GM12801 (cell line): ENCODE measurements at regions not wholly inside any gene's neighbourhood (a gene's known extent, or its start where the extent isn't known, plus 50 kb on each side); places are given as distances from the start of the nearest gene placed in this dataset.

Experiments
- TF ChIP-seq, protein P1 (sequence below): IDR thresholded peaks from one replicate; pipeline ENCODE4 v1.5.1; 2011; ENCODE audit warnings: control low read depth; ENCODE audit not compliant: insufficient read length; ENCODE audit errors: extremely low read depth

DNA sequence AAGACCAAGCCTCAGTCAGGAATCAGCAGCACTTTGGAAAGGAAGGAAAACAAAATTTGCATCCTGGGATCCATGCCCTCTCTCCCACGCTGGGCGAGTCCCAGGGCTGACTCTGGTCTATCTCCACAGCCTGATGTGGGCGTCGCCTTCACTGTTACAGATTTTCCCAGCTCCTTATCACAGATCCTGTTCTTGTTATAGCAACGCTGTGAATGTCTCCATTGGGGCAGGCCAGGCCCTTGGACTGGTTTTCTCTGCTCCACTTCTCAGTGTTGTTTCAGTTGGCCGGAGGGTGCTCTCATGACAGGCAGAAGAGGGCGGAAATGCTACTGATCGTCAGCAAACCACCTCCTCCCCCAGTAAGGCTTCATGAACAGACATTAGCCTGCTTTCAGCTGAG lies 127.9 kb upstream of the CDH11 start:
- TF ChIP-seq, protein P1, sequence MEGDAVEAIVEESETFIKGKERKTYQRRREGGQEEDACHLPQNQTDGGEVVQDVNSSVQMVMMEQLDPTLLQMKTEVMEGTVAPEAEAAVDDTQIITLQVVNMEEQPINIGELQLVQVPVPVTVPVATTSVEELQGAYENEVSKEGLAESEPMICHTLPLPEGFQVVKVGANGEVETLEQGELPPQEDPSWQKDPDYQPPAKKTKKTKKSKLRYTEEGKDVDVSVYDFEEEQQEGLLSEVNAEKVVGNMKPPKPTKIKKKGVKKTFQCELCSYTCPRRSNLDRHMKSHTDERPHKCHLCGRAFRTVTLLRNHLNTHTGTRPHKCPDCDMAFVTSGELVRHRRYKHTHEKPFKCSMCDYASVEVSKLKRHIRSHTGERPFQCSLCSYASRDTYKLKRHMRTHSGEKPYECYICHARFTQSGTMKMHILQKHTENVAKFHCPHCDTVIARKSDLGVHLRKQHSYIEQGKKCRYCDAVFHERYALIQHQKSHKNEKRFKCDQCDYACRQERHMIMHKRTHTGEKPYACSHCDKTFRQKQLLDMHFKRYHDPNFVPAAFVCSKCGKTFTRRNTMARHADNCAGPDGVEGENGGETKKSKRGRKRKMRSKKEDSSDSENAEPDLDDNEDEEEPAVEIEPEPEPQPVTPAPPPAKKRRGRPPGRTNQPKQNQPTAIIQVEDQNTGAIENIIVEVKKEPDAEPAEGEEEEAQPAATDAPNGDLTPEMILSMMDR, result no peak

DNA sequence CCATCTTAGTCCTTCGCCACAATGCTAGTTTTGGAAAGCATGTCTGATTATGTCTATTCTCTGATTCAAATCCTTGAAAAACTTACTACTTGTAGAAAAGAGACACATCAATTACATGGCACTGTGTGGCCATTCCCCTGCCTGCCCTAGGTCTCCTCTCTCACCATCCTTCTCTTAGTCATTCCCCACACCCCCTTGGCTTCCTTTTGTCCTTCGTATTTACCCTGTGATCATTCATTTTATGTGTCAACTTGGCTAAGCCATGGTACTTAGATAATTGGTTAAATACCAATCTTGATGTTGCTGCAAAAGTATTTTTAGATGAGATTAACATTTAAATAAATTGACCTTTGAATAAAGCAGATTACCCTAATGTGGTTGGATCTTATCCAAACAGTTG lies 122.9 kb upstream of the CDH11 start:
- TF ChIP-seq, protein P1, result no peak

DNA sequence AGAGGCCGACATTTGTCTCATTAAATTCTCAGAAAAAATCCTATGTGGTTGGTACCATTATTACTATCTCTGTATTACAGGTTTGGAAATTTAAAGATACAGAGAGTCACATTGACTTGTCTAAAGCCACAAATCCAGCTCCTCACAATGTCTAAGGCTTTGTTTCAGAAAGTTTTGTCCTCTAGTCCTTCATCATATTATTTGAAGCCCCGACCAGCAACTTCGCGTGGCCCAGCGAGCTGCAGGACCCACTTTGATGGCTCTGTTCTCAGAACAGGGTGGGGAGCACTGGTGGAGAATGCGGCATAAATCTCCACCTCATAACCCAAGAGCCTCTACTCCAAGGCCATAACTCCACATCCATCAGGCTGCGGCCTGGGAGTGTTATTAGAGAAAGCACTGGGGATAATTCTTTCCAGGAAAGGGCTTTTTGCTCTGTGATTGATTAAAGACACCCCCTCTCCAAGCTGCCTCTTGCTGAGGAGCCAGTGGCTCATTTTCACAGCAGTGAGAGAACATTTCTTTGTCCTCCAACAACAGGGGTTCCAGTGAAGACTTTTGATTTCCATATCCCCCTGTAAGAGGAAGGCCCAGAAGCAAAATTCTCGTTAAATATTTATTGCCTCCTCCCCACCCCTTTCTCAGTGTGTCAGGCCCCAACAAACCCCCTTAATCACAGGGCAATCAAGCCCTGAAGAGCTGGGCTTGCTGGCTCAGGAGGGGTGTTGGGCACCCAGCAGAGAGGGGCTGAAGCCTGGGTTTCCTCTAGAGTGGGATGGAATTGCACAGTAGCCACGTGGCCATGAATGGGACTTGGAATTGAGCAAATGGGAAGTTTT lies 113.7 kb upstream of the CDH11 start:
- TF ChIP-seq, protein P1, result no peak

DNA sequence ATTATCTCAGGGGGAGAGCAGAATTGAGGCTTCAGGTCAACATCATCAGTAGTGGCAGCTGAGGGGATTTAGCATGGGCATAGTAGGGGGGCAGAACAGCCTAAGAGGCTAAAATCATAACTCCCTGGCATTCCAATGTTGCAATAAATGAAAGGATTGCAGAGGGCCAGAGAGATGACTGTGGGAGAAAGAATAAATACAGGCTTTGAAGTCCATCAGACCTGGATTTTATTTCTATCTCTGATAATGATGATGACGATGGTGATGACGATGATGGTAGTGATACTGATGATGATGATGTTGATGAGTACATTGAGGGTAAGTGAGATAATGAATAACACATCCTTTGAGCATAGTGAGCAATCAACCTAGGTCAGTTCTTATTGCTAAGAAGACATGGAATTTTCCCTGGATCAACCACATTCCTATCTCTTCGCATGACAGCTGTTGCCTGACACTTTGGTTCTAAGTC lies 107.4 kb upstream of the CDH11 start:
- TF ChIP-seq, protein P1, result no peak

DNA sequence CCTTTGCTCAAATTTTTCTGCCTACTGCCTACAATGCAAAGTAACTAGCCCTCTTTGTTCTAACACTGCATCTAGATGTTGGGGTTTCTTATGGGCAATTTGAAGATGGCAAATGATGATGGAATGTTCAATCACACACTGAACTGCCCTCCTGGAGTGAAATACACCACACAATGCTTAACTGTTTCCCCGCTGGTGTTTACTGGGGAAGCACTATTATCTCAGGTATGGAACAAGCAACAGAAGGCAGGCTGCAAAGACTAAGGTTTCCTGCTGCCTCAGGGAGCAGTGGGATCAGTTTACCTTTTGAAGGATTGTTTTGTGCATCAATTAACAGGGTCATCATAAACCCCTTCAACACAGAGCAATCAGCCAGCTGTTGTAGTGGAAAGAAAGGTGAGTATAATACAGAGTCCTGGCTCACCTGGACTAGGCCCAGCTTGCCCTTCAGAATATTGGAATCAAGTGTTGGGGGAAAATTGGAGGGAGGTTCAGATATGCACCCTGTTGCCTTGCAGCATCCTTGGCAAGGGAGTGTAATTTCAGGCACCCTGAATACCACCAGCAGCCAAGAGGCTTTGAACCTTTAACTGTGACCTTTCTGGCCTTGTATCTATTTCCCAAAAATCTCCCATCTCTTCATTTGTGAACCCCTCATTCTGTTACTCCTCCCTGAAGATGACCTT lies 105.4 kb upstream of the CDH11 start:
- TF ChIP-seq, protein P1, result no peak

DNA sequence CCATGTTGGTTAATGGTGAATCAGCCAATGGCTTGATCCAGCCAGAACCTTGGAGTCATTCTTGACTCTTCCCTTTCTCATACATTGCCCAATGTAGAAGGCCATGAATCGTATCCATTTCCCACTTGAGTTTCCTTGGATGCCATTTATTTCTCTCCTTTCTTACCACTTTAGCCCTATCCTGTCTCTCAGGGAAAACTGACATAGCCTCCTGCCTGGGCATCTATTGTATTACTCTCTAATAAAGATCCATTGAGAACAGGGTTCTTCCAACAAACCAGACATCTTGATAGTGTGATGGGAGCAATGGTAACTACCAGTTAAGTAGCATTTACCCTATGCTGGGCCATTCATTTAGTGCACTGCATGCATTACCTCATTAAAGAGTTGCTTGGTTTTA lies 104.2 kb upstream of the CDH11 start:
- TF ChIP-seq, protein P1, result no peak

DNA sequence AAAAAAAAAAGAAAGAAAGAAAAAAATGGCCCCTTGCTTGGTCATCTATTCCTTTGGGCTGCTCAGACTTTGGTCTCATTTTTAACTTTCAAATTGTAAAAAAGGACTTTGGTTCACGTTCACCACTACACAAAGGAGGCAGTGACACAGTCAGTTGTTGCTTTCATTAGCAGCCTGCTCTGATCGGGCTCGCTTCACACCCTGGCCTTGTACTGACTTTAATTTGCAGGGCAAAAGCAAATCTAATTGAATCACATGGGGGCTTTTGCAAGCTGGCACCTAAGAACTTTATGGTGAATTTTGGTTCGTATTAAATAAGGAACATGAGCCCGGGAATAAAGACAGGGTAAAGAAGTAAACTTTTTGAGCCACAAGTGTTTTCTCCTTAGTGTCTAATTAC lies 103.6 kb upstream of the CDH11 start:
- TF ChIP-seq, protein P1, result no peak
